ENCODE measurements at regions not wholly inside any gene's neighbourhood (a gene's known extent, or its start where the extent isn't known, plus 50 kb on each side); places are given as distances from the start of the nearest gene placed in this dataset.

DNA sequence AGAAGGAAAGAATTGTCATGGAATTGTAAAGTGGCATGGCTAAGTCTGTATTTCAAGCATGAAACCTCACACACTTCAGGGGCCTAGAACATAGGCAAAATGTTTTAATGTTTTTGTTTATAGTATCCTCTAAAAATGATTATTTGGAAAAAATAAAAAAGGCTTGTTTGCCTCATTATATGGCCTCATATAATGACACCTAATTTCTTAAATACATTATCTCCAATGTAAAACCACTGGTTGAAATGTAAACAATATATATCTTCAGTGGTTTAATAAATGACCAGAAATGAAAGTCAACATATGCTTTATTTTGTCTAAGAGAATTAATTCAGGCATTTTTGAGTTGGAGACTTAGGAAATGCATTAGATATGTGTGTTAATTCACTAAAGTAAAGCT, 1736.6 kb downstream of the EFNA5 start:
- TF ChIP-seq, protein P1, sequence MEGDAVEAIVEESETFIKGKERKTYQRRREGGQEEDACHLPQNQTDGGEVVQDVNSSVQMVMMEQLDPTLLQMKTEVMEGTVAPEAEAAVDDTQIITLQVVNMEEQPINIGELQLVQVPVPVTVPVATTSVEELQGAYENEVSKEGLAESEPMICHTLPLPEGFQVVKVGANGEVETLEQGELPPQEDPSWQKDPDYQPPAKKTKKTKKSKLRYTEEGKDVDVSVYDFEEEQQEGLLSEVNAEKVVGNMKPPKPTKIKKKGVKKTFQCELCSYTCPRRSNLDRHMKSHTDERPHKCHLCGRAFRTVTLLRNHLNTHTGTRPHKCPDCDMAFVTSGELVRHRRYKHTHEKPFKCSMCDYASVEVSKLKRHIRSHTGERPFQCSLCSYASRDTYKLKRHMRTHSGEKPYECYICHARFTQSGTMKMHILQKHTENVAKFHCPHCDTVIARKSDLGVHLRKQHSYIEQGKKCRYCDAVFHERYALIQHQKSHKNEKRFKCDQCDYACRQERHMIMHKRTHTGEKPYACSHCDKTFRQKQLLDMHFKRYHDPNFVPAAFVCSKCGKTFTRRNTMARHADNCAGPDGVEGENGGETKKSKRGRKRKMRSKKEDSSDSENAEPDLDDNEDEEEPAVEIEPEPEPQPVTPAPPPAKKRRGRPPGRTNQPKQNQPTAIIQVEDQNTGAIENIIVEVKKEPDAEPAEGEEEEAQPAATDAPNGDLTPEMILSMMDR (IDR thresholded peaks at IDR 0.05; ENCODE audit: insufficient read depth, low read length, poor library complexity, severe bottlenecking), result no peak
- H3K36me3 ChIP-seq (ENCODE audit: control insufficient read depth, insufficient read depth, low read length), result no peaks in the 10 kb centered on the region
- H3K27me3 ChIP-seq (ENCODE audit: control insufficient read depth, insufficient read depth, low read length), result no peaks in the 10 kb centered on the region
- no peak for DNase-seq (ENCODE audit: low read depth)
- no peak overlapping the region for H3K4me3 ChIP-seq (ENCODE audit: low read depth, low read length)

DNA sequence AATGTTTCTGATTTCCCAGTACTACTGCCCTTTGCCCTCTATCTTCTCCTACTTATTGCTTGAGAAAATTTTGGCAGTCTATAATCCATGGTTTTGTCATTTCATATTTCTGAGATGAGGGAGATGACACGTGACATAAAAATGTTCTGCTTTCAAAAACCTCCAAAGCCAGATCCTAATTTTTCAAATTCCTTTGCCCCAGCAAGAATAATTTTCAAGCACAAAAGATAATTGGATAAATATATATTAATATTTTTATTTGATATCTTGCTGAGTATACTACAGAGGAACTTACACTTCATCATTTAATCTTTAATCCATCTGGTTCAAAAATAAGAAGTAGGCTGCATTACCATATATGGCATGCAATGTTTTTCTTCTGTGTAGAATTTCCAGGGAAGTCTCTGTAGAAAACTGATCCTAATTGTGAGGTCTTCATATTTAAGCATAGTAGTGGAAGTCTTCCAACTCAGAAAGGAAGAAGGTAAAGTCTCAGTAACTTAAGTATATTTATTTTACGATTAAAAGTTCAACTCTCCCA, 1738.8 kb downstream of the EFNA5 start:
- Histone ChIP-seq H3K4me3 (ENCODE audit: low read depth, low read length) (no peak overlapping the region), H3K27me3 (ENCODE audit: control insufficient read depth, insufficient read depth, low read length) (no peaks in the 10 kb centered on the region), H3K36me3 (ENCODE audit: control insufficient read depth, insufficient read depth, low read length) (no peaks in the 10 kb centered on the region)
- DNase-seq (ENCODE audit: low read depth), result no peak
- TF ChIP-seq, protein P1 (IDR thresholded peaks at IDR 0.05; ENCODE audit: insufficient read depth, low read length, poor library complexity, severe bottlenecking), result no peak

DNA sequence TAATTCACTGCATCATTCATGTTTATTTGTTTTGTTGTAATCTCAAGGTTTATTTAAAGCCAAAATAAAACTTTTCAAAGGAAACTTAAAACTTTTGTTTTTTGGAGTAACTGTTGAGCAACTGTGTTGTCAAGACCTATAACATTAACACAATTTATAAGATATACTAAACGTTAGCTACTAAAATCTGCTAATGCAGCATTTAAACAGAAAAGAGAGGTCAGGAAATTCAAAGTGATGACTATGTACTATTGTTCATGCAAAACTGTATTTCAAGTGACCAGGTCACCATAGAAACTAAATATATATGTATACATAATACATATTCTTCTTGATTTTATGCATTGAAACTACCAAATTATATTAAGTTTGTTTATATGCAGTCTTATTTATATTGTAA, 1740.9 kb downstream of the EFNA5 start:
- no peaks in the 10 kb centered on the region for H3K36me3 ChIP-seq (ENCODE audit: control insufficient read depth, insufficient read depth, low read length)

DNA sequence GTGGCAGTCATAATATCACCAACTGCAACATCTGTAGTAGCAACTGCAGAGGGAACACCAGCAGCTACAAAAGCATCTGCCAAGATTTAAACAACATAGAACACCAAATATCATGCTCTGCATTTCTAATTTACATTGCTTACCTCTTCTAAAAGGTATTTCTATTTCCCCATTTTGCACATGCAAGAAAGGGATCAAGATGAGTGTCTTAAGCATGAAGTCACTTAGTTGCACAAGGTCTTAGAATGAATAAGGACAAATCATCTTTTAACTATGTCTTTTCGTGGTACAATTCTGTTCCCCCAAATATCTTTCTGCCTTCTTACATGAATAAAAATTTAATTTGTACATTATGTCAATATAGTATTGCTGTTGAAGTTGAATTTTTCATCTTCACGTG, 1746.4 kb downstream of the EFNA5 start:
- TF ChIP-seq, protein P1 (IDR thresholded peaks at IDR 0.05; ENCODE audit: insufficient read depth, low read length, poor library complexity, severe bottlenecking), result no peak
- H3K36me3 ChIP-seq (ENCODE audit: control insufficient read depth, insufficient read depth, low read length), result no peaks in the 10 kb centered on the region
- DNase-seq (ENCODE audit: low read depth), result no peak
- H3K4me3 ChIP-seq (ENCODE audit: low read depth, low read length), result no peak overlapping the region
- H3K27me3 ChIP-seq (ENCODE audit: control insufficient read depth, insufficient read depth, low read length), result no peaks in the 10 kb centered on the region

More for the DNA sequence above, 1740.9 kb downstream of the EFNA5 start:
- DNase-seq (ENCODE audit: low read depth), result no peak
- Histone ChIP-seq H3K27me3 (ENCODE audit: control insufficient read depth, insufficient read depth, low read length) (no peaks in the 10 kb centered on the region), H3K4me3 (ENCODE audit: low read depth, low read length) (no peak overlapping the region)
- TF ChIP-seq, protein P1 (IDR thresholded peaks at IDR 0.05; ENCODE audit: insufficient read depth, low read length, poor library complexity, severe bottlenecking), result no peak

DNA sequence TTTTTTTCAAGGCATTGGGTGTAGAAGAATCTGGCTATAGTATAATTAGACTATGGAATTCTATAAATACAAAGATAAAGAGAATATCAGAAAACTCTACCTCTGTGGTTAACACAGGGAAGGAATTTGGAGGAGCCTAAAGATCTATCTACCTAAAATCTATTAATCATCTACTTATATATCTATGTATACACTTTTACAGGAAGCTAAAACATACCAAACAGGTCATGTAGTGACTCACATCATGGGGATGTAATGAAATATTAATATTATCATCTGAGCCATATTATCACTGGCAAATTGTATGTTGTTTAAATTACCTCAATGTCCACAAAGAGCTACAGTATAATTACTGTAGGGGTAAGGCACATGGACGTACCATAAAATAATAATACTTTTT, 1748.2 kb downstream of the EFNA5 start:
- Histone ChIP-seq H3K4me3 (ENCODE audit: low read depth, low read length) (no peak overlapping the region), H3K27me3 (ENCODE audit: control insufficient read depth, insufficient read depth, low read length) (no peaks in the 10 kb centered on the region), H3K36me3 (ENCODE audit: control insufficient read depth, insufficient read depth, low read length) (no peaks in the 10 kb centered on the region)
- DNase-seq (ENCODE audit: low read depth), result no peak
- TF ChIP-seq, protein P1 (IDR thresholded peaks at IDR 0.05; ENCODE audit: insufficient read depth, low read length, poor library complexity, severe bottlenecking), result no peak

DNA sequence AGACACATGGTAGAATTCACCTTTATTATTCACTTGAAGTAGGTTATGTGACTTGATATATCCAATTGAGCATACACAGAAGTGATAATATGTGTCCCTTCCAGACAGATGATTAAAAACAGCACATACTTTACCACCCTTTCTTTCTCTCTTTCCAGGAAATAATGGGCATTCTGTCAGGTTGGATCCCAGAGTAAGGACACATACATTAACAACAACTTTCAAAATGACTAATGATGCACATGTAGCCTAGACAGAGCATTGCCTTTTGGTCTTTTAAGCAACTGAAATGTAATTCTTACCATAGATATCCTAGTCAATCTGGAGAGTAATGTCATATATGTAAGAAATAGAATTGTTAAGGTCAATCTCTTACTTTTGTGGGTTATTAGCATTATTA, 1748.7 kb downstream of the EFNA5 start:
- Histone ChIP-seq H3K36me3 (ENCODE audit: control insufficient read depth, insufficient read depth, low read length) (no peaks in the 10 kb centered on the region), H3K4me3 (ENCODE audit: low read depth, low read length) (no peak overlapping the region), H3K27me3 (ENCODE audit: control insufficient read depth, insufficient read depth, low read length) (no peaks in the 10 kb centered on the region)
- DNase-seq (ENCODE audit: low read depth), result no peak
- TF ChIP-seq, protein P1 (IDR thresholded peaks at IDR 0.05; ENCODE audit: insufficient read depth, low read length, poor library complexity, severe bottlenecking), result no peak
